ENCODE measurements at regions not wholly inside any gene's neighbourhood (a gene's known extent, or its start where the extent isn't known, plus 50 kb on each side); places are given as distances from the start of the nearest gene placed in this dataset.

DNA sequence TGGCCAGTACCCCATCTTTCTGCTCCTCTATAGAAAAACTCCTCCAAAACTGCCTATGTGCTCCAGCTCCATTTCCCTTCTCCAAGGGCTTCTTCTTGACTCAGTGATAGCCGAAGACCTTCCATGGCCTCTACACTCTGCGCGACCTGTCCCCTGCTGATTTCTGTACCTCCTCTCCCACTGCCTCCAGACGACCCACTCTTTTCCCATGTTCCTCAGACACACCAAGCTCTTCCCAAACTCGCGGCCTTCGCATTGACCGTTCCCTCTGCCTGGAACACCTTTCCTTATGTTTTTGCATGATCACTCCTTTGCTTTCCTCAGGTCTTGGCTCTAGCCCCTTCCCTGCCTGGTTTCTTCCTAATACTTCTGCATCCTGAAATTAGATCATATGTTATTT, 255.6 kb upstream of the SDK2 start:
- H3K9me1 ChIP-seq (ENCODE audit: control insufficient read depth, insufficient read depth, low read length) = no peaks in the 10 kb centered on the region
- H4K20me1 ChIP-seq (replicated peaks; ENCODE audit: control insufficient read depth, insufficient read depth, low read length) = no peaks in the 10 kb centered on the region; the same call in 1 of the 2 replicates
- H2AFZ ChIP-seq (ENCODE audit: low read depth, low read length) = no peak overlapping the region
- H3K9me3 ChIP-seq (replicated peaks; ENCODE audit: control insufficient read depth, insufficient read depth, low read depth, low read length) = no peaks in the 10 kb centered on the region
- ChIA-PET POLR2A (no interaction called here), CTCF (ENCODE audit: low intra/inter-chr PET ratio) (no interaction called here)
- ATAC-seq (no peak), FAIRE-seq (no peak), DNase-seq (ENCODE audit: extremely low read depth in 1 of 4, low spot score in 3 of 4) (no peak)
- peaks cover 0 to 9% of the 10 kb centered on the region in 2 experiments; a peak in 1 of 5 replicates for H3K4me1 ChIP-seq (replicated peaks in 1 of 2; ENCODE audit: control insufficient read depth in 2 of 2, insufficient read depth in 2 of 2, low read length in 2 of 2)
- H3K4me3 ChIP-seq = no peak overlapping the region
- H3K79me2 ChIP-seq (ENCODE audit: control insufficient read depth, insufficient read depth, low read length) = no peaks in the 10 kb centered on the region
- 0% methylated on average over 8 of the region's 8 CpGs for WGBS (ENCODE audit: insufficient coverage, low coverage, missing lambda C conversion rate)
- peaks cover 27 to 53% of the 10 kb centered on the region in 2 experiments; a peak in 4 of 5 replicates for H3K27me3 ChIP-seq (ENCODE audit: control insufficient read depth in 2 of 2, insufficient read depth in 2 of 2, low read length in 2 of 2)
- in situ Hi-C loops (cut with MboI) = no loop called here
- H3K9ac ChIP-seq (ENCODE audit: insufficient read depth in 1 of 2, low read depth in 2 of 2, low read length in 2 of 2) = no peak overlapping the region
- H3K4me2 ChIP-seq (ENCODE audit: insufficient read depth, low read length) = no peak overlapping the region
- BruUV-seq (replicated peaks) = no TSS peak
- H3K36me3 ChIP-seq (ENCODE audit: control insufficient read depth, insufficient read depth, low read length) = no peaks in the 10 kb centered on the region
- no peak overlapping the region for H3K27ac ChIP-seq (ENCODE audit: extremely low read depth, low read depth, low read length)
- intact Hi-C loops (cut with micrococcal nuclease) = no loop called here
- TF ChIP-seq HMG20B (CRISPR knock-in tag; IDR thresholded peaks at IDR 0.05) (no peak), SREBF1 (IDR thresholded peaks at IDR 0.05; ENCODE audit: borderline replicate concordance, low read depth, low read length) (no peak), CC2D1A (IDR thresholded peaks at IDR 0.05) (no peak), FOXM1 (IDR thresholded peaks at IDR 0.05; ENCODE audit: low read depth) (no peak), FOXM1 (CRISPR knock-in tag; IDR thresholded peaks at IDR 0.05; ENCODE audit: low read depth) (no peak), TEAD1 (CRISPR knock-in tag; IDR thresholded peaks at IDR 0.05) (no peak), ZNF79 (CRISPR knock-in tag; IDR thresholded peaks at IDR 0.05; ENCODE audit: low read depth) (no peak), ZKSCAN3 (CRISPR knock-in tag; IDR thresholded peaks at IDR 0.05) (no peak), SREBF2 (CRISPR knock-in tag; IDR thresholded peaks at IDR 0.05) (no peak), ZNF436 (CRISPR knock-in tag; IDR thresholded peaks at IDR 0.05) (no peak), MECOM (CRISPR knock-in tag; IDR thresholded peaks at IDR 0.05) (no peak)
- TF ChIP-seq, protein P1, sequence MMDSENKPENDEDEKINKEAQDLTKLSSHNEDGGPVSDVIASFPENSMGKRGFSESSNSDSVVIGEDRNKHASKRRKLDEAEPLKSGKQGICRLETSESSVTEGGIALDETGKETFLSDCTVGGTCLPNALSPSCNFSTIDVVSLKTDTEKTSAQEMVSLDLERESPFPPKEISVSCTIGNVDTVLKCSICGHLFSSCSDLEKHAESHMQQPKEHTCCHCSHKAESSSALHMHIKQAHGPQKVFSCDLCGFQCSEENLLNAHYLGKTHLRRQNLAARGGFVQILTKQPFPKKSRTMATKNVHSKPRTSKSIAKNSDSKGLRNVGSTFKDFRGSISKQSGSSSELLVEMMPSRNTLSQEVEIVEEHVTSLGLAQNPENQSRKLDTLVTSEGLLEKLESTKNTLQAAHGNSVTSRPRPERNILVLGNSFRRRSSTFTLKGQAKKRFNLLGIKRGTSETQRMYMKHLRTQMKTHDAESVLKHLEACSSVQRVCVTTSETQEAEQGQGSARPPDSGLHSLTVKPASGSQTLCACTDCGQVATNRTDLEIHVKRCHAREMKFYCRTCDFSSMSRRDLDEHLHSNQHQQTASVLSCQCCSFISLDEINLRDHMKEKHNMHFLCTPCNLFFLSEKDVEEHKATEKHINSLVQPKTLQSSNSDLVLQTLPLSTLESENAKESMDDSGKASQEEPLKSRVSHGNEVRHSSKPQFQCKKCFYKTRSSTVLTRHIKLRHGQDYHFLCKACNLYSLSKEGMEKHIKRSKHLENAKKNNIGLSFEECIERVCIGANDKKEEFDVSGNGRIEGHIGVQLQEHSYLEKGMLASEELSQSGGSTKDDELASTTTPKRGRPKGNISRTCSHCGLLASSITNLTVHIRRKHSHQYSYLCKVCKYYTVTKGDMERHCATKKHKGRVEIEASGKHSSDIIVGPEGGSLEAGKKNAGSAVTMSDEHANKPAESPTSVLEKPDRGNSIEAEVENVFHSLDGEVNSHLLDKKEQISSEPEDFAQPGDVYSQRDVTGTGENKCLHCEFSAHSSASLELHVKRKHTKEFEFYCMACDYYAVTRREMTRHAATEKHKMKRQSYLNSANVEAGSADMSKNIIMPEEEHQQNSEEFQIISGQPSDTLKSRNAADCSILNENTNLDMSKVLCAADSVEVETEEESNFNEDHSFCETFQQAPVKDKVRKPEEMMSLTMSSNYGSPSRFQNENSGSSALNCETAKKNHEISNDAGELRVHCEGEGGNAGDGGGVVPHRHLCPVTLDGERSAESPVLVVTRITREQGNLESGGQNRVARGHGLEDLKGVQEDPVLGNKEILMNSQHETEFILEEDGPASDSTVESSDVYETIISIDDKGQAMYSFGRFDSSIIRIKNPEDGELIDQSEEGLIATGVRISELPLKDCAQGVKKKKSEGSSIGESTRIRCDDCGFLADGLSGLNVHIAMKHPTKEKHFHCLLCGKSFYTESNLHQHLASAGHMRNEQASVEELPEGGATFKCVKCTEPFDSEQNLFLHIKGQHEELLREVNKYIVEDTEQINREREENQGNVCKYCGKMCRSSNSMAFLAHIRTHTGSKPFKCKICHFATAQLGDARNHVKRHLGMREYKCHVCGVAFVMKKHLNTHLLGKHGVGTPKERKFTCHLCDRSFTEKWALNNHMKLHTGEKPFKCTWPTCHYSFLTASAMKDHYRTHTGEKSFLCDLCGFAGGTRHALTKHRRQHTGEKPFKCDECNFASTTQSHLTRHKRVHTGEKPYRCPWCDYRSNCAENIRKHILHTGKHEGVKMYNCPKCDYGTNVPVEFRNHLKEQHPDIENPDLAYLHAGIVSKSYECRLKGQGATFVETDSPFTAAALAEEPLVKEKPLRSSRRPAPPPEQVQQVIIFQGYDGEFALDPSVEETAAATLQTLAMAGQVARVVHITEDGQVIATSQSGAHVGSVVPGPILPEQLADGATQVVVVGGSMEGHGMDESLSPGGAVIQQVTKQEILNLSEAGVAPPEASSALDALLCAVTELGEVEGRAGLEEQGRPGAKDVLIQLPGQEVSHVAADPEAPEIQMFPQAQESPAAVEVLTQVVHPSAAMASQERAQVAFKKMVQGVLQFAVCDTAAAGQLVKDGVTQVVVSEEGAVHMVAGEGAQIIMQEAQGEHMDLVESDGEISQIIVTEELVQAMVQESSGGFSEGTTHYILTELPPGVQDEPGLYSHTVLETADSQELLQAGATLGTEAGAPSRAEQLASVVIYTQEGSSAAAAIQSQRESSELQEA (IDR thresholded peaks at IDR 0.05; ENCODE audit: low read depth) = no peak
- TF ChIP-seq, protein P2, sequence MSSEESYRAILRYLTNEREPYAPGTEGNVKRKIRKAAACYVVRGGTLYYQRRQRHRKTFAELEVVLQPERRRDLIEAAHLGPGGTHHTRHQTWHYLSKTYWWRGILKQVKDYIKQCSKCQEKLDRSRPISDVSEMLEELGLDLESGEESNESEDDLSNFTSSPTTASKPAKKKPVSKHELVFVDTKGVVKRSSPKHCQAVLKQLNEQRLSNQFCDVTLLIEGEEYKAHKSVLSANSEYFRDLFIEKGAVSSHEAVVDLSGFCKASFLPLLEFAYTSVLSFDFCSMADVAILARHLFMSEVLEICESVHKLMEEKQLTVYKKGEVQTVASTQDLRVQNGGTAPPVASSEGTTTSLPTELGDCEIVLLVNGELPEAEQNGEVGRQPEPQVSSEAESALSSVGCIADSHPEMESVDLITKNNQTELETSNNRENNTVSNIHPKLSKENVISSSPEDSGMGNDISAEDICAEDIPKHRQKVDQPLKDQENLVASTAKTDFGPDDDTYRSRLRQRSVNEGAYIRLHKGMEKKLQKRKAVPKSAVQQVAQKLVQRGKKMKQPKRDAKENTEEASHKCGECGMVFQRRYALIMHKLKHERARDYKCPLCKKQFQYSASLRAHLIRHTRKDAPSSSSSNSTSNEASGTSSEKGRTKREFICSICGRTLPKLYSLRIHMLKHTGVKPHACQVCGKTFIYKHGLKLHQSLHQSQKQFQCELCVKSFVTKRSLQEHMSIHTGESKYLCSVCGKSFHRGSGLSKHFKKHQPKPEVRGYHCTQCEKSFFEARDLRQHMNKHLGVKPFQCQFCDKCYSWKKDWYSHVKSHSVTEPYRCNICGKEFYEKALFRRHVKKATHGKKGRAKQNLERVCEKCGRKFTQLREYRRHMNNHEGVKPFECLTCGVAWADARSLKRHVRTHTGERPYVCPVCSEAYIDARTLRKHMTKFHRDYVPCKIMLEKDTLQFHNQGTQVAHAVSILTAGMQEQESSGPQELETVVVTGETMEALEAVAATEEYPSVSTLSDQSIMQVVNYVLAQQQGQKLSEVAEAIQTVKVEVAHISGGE (CRISPR knock-in tag; IDR thresholded peaks at IDR 0.05) = no peak
